DOHH2 (cell line): ENCODE measurements at regions not wholly inside any gene's neighbourhood (a gene's known extent, or its start where the extent isn't known, plus 50 kb on each side); places are given as distances from the start of the nearest gene placed in this dataset.

Experiments
- H3F3A ChIP-seq: fragments of 200-600 bp; sonication (generic), shearing (Covaris generic); 2 replicates; pipeline ENCODE4 v1.6.0; 2016; ENCODE audit warnings: antibody characterized with exemption, mild to moderate bottlenecking; ENCODE audit not compliant: control insufficient read depth, insufficient read depth
- H3K27ac ChIP-seq: fragments of 200-600 bp; sonication (generic); 2 replicates; pipeline ENCODE4 v1.5.1; 2014; ENCODE audit warnings: low read depth, mild to moderate bottlenecking, low read length, moderate library complexity
- H3K27me3 ChIP-seq: fragments of 200-600 bp; sonication (generic); 2 replicates; pipeline ENCODE4 v1.6.1; 2014; ENCODE audit warnings: mild to moderate bottlenecking, low read length, mixed read lengths; ENCODE audit not compliant: control insufficient read depth
- H3K36me3 ChIP-seq: fragments of 200-600 bp; sonication (generic); 2 replicates; pipeline ENCODE4 v1.6.1; 2014; ENCODE audit warnings: mild to moderate bottlenecking, low read length, moderate library complexity, mixed read lengths; ENCODE audit not compliant: control insufficient read depth
- H3K4me1 ChIP-seq: fragments of 200-600 bp; sonication (generic); 2 replicates; pipeline ENCODE4 v1.6.1; 2014; ENCODE audit warnings: mild to moderate bottlenecking, low read length, mixed read lengths; ENCODE audit not compliant: control insufficient read depth
- H3K4me2 ChIP-seq: fragments of 200-600 bp; sonication (generic); 2 replicates; pipeline ENCODE4 v1.6.0; 2014; ENCODE audit warnings: mild to moderate bottlenecking, low read length, moderate library complexity
- H3K4me3 ChIP-seq: fragments of 200-600 bp; sonication (generic); 2 replicates; pipeline ENCODE4 v1.5.1; 2014; ENCODE audit warnings: mild to moderate bottlenecking, low read length, mixed read lengths
- H3K79me2 ChIP-seq: fragments of 200-600 bp; sonication (generic); 2 replicates; pipeline ENCODE4 v1.6.1; 2014; ENCODE audit warnings: mild to moderate bottlenecking, low read length, mixed read lengths; ENCODE audit not compliant: control insufficient read depth
- H3K9me2 ChIP-seq: fragments of 200-600 bp; sonication (generic); replicated peaks from 2 replicates; pipeline ENCODE4 v1.6.1; 2014; ENCODE audit warnings: mild to moderate bottlenecking, low read length, mixed read lengths; ENCODE audit not compliant: control insufficient read depth
- H3K9me3 ChIP-seq: fragments of 200-600 bp; sonication (generic); 2 replicates; pipeline ENCODE4 v1.6.1; 2014; ENCODE audit warnings: antibody characterized with exemption, low read length, mixed read lengths; ENCODE audit not compliant: control insufficient read depth, insufficient read depth
- H4K20me1 ChIP-seq: fragments of 200-600 bp; sonication (generic); 2 replicates; pipeline ENCODE4 v1.6.0; 2014; ENCODE audit warnings: low read depth, mild to moderate bottlenecking, antibody characterized with exemption, low read length, moderate library complexity; ENCODE audit not compliant: control insufficient read depth, insufficient read depth
- EZH2phosphoT487 ChIP-seq: fragments of 200-600 bp; sonication (generic); IDR thresholded peaks from 2 replicates; pipeline ENCODE4 v1.6.1; 2017; ENCODE audit warnings: borderline replicate concordance, mild to moderate bottlenecking, antibody characterized with exemption, low read length, moderate library complexity, mixed read lengths
- TF ChIP-seq, protein P1 (sequence below): fragments of 200-600 bp; sonication (generic); IDR thresholded peaks from one replicate; pipeline ENCODE4 v1.5.1; 2014; ENCODE audit warnings: antibody characterized with exemption, mild to moderate bottlenecking, low read depth, low read length; ENCODE audit not compliant: poor library complexity, severe bottlenecking

DNA sequence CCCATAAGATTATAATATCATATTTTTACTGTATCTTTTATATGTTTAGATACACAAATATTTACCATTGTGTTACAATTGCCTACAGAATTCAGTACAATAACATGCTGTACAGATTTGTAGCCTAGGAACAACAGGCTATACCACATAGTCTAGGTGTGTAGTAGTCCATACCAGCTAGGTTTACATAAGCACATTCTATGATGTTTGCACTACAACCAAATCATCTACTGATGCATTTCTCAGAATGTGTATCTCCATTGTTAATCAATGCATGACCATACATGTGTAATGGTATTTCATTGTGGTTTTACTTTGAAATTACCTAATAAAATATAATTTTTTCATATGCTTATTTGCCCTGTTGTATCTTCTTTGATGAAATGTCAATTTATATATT, 288.1 kb upstream of the PCDH10 start:
- Histone ChIP-seq H3K36me3 (no peaks in the 10 kb centered on the region), H3K9me3 (no peaks in the 10 kb centered on the region), H3K27ac (no peak overlapping the region), H3K79me2 (no peaks in the 10 kb centered on the region), H3F3A (no peaks in the 10 kb centered on the region), H3K9me2 (no peaks in the 10 kb centered on the region), H3K27me3 (no peaks in the 10 kb centered on the region), H3K4me3 (no peak overlapping the region), H3K4me1 (no peaks in the 10 kb centered on the region), H4K20me1 (no peaks in the 10 kb centered on the region), H3K4me2 (no peak overlapping the region)
- no peak for TF ChIP-seq EZH2phosphoT487
- TF ChIP-seq, protein P1, sequence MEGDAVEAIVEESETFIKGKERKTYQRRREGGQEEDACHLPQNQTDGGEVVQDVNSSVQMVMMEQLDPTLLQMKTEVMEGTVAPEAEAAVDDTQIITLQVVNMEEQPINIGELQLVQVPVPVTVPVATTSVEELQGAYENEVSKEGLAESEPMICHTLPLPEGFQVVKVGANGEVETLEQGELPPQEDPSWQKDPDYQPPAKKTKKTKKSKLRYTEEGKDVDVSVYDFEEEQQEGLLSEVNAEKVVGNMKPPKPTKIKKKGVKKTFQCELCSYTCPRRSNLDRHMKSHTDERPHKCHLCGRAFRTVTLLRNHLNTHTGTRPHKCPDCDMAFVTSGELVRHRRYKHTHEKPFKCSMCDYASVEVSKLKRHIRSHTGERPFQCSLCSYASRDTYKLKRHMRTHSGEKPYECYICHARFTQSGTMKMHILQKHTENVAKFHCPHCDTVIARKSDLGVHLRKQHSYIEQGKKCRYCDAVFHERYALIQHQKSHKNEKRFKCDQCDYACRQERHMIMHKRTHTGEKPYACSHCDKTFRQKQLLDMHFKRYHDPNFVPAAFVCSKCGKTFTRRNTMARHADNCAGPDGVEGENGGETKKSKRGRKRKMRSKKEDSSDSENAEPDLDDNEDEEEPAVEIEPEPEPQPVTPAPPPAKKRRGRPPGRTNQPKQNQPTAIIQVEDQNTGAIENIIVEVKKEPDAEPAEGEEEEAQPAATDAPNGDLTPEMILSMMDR, result no peak

DNA sequence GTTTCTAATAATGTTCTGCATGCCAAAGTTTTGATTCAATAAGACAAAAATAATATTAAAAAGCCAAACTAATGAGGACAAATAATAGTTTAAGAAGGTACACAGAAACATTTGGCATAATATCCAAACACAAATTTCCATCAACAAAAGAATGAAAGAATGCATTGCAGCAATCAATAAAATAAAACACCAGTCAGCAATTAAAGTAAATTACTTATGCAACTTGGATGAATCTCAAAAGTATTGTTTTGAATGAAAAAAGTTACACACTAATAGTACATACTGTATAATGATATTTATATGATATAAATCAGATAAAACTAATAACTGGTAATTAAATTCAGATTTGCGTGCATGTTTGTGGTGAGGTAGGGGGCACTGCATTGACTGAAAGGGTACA, 285.5 kb upstream of the PCDH10 start:
- Histone ChIP-seq H3K36me3 (no peaks in the 10 kb centered on the region), H3F3A (no peaks in the 10 kb centered on the region), H3K27me3 (no peaks in the 10 kb centered on the region), H3K27ac (no peak overlapping the region), H3K4me1 (no peaks in the 10 kb centered on the region), H3K9me2 (no peaks in the 10 kb centered on the region), H3K79me2 (no peaks in the 10 kb centered on the region), H3K9me3 (no peaks in the 10 kb centered on the region), H3K4me2 (no peak overlapping the region), H3K4me3 (no peak overlapping the region), H4K20me1 (no peaks in the 10 kb centered on the region)
- TF ChIP-seq, protein P1, result no peak
- TF ChIP-seq EZH2phosphoT487, result no peak

DNA sequence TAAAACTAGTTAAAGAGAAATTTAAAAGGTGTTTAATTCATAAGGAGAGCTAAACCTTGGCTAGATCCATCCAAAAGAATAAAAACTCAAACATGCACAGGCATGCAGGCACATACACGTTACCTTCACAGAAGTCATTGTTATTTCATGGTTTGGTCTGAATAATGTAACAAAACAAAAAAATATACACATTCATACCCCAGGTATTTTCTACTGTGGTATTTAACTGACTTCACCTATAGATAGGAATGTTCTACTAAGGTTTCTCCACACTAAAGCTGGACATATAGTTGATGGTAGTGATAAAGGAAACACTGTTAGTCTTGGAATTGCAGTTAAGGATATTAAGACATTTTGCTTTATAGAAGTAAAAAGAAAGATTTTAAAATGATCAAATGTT, 283.6 kb upstream of the PCDH10 start:
- Histone ChIP-seq H3K9me3 (no peaks in the 10 kb centered on the region), H3K4me3 (no peak overlapping the region), H3K4me1 (no peaks in the 10 kb centered on the region), H3K36me3 (no peaks in the 10 kb centered on the region), H4K20me1 (no peaks in the 10 kb centered on the region), H3K27ac (no peak overlapping the region), H3K4me2 (no peak overlapping the region), H3F3A (no peaks in the 10 kb centered on the region), H3K79me2 (no peaks in the 10 kb centered on the region), H3K27me3 (no peaks in the 10 kb centered on the region), H3K9me2 (no peaks in the 10 kb centered on the region)
- TF ChIP-seq EZH2phosphoT487, result no peak
- TF ChIP-seq, protein P1, result no peak

DNA sequence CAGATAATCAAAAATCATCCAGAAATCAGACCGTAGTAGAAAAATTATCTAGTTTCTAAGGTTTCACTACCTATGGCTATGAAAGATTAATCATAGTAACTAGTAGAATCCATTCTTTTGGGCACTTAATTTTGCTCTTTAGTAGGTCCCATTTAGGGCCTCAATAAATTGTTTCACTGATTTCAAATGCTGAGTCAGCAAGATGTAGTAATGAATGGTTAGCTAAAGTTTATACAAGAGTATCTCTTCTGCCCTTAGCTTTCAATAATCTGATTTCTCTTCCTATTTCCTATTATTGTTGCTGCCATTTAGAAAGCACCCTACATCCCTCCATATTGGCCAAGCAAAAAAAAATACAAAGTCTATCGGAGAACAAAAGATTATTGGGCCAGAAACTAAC, 283.2 kb upstream of the PCDH10 start:
- H3K9me2 ChIP-seq, result no peaks in the 10 kb centered on the region
- no peaks in the 10 kb centered on the region for H3K4me1 ChIP-seq
- no peak overlapping the region for H3K27ac ChIP-seq
- H3K27me3 ChIP-seq, result no peaks in the 10 kb centered on the region
- no peak overlapping the region for H3K4me3 ChIP-seq
- no peaks in the 10 kb centered on the region for H4K20me1 ChIP-seq
- H3K79me2 ChIP-seq, result no peaks in the 10 kb centered on the region
- no peaks in the 10 kb centered on the region for H3F3A ChIP-seq
- H3K4me2 ChIP-seq, result no peak overlapping the region
- TF ChIP-seq EZH2phosphoT487, result no peak
- TF ChIP-seq, protein P1, result no peak
- no peaks in the 10 kb centered on the region for H3K9me3 ChIP-seq
- no peaks in the 10 kb centered on the region for H3K36me3 ChIP-seq
